Trophoblast cell (in vitro differentiated cells and primary cell): ENCODE measurements at regions not wholly inside any gene's neighbourhood (a gene's known extent, or its start where the extent isn't known, plus 50 kb on each side); places are given as distances from the start of the nearest gene placed in this dataset.

ENCODE experiments used
- DNase-seq, 2 donors: peaks; one replicate each; pipeline ENCODE4 v3.0.0-alpha.2; 2016
- H2AFZ ChIP-seq: 2 replicates; pipeline ENCODE4 v1.6.1; 2013; ENCODE audit warnings: low read length, moderate library complexity, mild to moderate bottlenecking; ENCODE audit not compliant: insufficient read depth, poor library complexity
- H2AK5ac ChIP-seq: 2 replicates; pipeline ENCODE4 v1.6.1; 2013; ENCODE audit warnings: mild to moderate bottlenecking, low read length
- H2BK120ac ChIP-seq: 2 replicates; pipeline ENCODE4 v1.6.1; 2013; ENCODE audit warnings: low read length, mild to moderate bottlenecking, moderate library complexity; ENCODE audit not compliant: insufficient read depth, poor library complexity
- H2BK12ac ChIP-seq: 2 replicates; pipeline ENCODE4 v1.6.1; 2013; ENCODE audit warnings: mild to moderate bottlenecking, low read length, moderate library complexity
- H2BK5ac ChIP-seq: 2 replicates; pipeline ENCODE4 v1.6.1; 2013; ENCODE audit warnings: low read length, low read depth, moderate library complexity, mild to moderate bottlenecking; ENCODE audit not compliant: poor library complexity
- H3K14ac ChIP-seq: 2 replicates; pipeline ENCODE4 v1.6.1; 2013; ENCODE audit warnings: mild to moderate bottlenecking, low read length
- H3K18ac ChIP-seq: 2 replicates; pipeline ENCODE4 v1.6.1; 2013; ENCODE audit warnings: mild to moderate bottlenecking, low read length
- H3K23ac ChIP-seq: 2 replicates; pipeline ENCODE4 v1.6.1; 2013; ENCODE audit warnings: low read length
- H3K27ac ChIP-seq: 2 replicates; pipeline ENCODE4 v1.5.1; 2013; ENCODE audit warnings: low read depth, mild to moderate bottlenecking, inconsistent platforms, low read length, moderate library complexity
- H3K27me3 ChIP-seq: 2 replicates; pipeline ENCODE4 v1.6.1; 2013; ENCODE audit warnings: inconsistent platforms, mild to moderate bottlenecking, low read length, moderate library complexity; ENCODE audit not compliant: insufficient read depth
- H3K36me3 ChIP-seq, 2 experiments: 1 replicate in 1 of 2; 2 replicates in 1 of 2; pipeline ENCODE4 v1.6.1; 2013; ENCODE audit warnings: low read length in 2 of 2, mild to moderate bottlenecking in 2 of 2, moderate library complexity in 1 of 2; ENCODE audit not compliant: insufficient read depth in 2 of 2, control insufficient read depth in 1 of 2
- H3K4ac ChIP-seq: 2 replicates; pipeline ENCODE4 v1.6.1; 2013; ENCODE audit warnings: low read depth, mild to moderate bottlenecking, low read length, moderate library complexity
- H3K4me1 ChIP-seq, 2 experiments: 1 replicate in 1 of 2; 2 replicates in 1 of 2; pipeline ENCODE4 v1.6.1; 2013; ENCODE audit warnings: low read length in 2 of 2, mild to moderate bottlenecking in 2 of 2, moderate library complexity in 1 of 2; ENCODE audit not compliant: insufficient read depth in 2 of 2, control insufficient read depth in 1 of 2
- H3K4me2 ChIP-seq: 2 replicates; pipeline ENCODE4 v1.6.1; 2013; ENCODE audit warnings: inconsistent platforms, mild to moderate bottlenecking, low read length, moderate library complexity
- H3K4me3 ChIP-seq: 2 replicates; pipeline ENCODE4 v1.5.1; 2013; ENCODE audit warnings: mild to moderate bottlenecking, low read depth, low read length, inconsistent platforms
- H3K79me1 ChIP-seq: one replicate; pipeline ENCODE4 v1.6.1; 2013; ENCODE audit warnings: low read length
- H3K79me2 ChIP-seq: 2 replicates; pipeline ENCODE4 v1.6.1; 2013; ENCODE audit warnings: low read length, mild to moderate bottlenecking; ENCODE audit not compliant: control insufficient read depth, insufficient read depth, poor library complexity
- H3K9ac ChIP-seq: 2 replicates; pipeline ENCODE4 v1.6.1; 2013; ENCODE audit warnings: mild to moderate bottlenecking, low read length
- H3K9me3 ChIP-seq: 2 replicates; pipeline ENCODE4 v1.6.1; 2013; ENCODE audit warnings: low read depth, mild to moderate bottlenecking, control low read depth, inconsistent platforms, low read length; ENCODE audit not compliant: insufficient read depth
- H4K12ac ChIP-seq: 2 replicates; pipeline ENCODE4 v1.6.1; 2013; ENCODE audit warnings: low read depth, mild to moderate bottlenecking, low read length, moderate library complexity
- H4K8ac ChIP-seq: 2 replicates; pipeline ENCODE4 v1.6.1; 2013; ENCODE audit warnings: low read depth, mild to moderate bottlenecking, low read length, moderate library complexity
- H4K91ac ChIP-seq: one replicate; pipeline ENCODE4 v1.6.1; 2013; ENCODE audit warnings: low read depth, mild to moderate bottlenecking, low read length, moderate library complexity
- WGBS: extraction: QIAGEN DNeasy Blood & Tissue Kit; methylation state at CpG from one replicate; pipeline ENCODE4 v1.1.7; 2013; ENCODE audit warnings: missing lambda C conversion rate; ENCODE audit not compliant: insufficient read length, insufficient coverage; ENCODE audit errors: extremely low coverage; 5-methylcytosine and 5-hydroxymethylcytosine counted together

DNA sequence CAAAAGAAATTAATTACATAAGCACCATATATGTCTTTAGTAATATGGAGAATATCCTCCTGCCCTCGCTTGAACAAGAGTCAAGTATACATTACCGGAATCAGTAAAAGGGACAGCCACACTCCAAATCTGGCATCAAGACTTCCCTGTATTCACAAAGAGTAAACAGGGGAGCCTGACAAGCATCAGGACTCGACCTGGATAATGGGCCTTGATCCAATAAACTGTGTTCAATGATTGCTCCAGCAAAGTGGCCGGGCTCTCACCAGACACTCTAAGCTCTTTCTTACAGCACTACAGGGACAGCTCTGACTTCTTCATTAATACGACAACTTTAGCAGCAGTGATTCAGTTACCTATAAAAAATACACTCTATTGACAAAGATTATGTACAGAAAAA, 307.9 kb upstream of the POU3F2 start:
- Histone ChIP-seq H3K9ac (no peak overlapping the region), H2AFZ (no peak overlapping the region), H3K36me3 (no peaks in the 10 kb centered on the region), H3K4me1 (peaks cover 0 to 5% of the 10 kb centered on the region in 2 experiments), H3K18ac (no peak overlapping the region), H3K27me3 (no peaks in the 10 kb centered on the region), H3K4me3 (no peak overlapping the region), H3K79me1 (no peaks in the 10 kb centered on the region), H4K91ac (no peak overlapping the region), H2BK120ac (no peak overlapping the region), H3K27ac (no peak overlapping the region), H2BK12ac (no peak overlapping the region), H4K8ac (no peak overlapping the region), H3K9me3 (no peaks in the 10 kb centered on the region), H3K79me2 (no peaks in the 10 kb centered on the region), H3K14ac (no peak overlapping the region), H2AK5ac (no peak overlapping the region), H2BK5ac (no peak overlapping the region), H3K23ac (no peak overlapping the region), H4K12ac (no peak overlapping the region), H3K4me2 (no peak overlapping the region), H3K4ac (no peak overlapping the region)
- no CpG with 5 or more reads among the region's 5 CpGs for WGBS
- DNase-seq = no peak

DNA sequence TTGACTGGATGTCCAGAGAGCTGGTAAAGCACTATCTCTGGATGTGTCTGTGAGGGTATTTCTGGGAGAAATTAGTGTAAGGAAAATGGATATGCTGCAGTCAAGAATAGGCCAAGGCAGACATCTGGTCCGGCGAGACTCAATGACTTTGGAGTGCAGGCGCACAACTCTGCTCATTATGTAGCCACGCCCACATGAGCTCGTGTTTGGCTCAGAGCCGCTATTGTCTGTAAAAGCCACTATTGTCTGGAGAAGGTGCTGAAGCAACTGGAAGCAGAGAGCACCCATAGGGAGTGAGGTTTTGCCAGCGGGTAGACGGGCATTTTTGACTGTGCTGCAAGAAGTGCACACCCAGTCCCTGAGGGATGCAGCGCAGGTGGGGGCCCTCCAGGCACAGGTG, 305.0 kb upstream of the POU3F2 start:
- Histone ChIP-seq H2BK120ac (no peak overlapping the region), H3K79me1 (no peaks in the 10 kb centered on the region), H2AK5ac (no peak overlapping the region), H3K4me3 (no peak overlapping the region), H3K4me2 (no peak overlapping the region), H3K9me3 (no peaks in the 10 kb centered on the region), H3K4ac (no peak overlapping the region), H3K18ac (no peak overlapping the region), H4K91ac (no peak overlapping the region), H3K27me3 (no peaks in the 10 kb centered on the region), H3K27ac (no peak overlapping the region), H3K79me2 (no peaks in the 10 kb centered on the region), H3K4me1 (peaks cover 0 to 5% of the 10 kb centered on the region in 2 experiments), H3K36me3 (no peaks in the 10 kb centered on the region), H2AFZ (no peak overlapping the region), H3K9ac (no peak overlapping the region), H2BK5ac (no peak overlapping the region), H4K8ac (no peak overlapping the region), H3K23ac (no peak overlapping the region), H3K14ac (no peak overlapping the region), H2BK12ac (no peak overlapping the region), H4K12ac (no peak overlapping the region)
- no peak for DNase-seq
- no CpG with 5 or more reads among the region's 9 CpGs for WGBS

DNA sequence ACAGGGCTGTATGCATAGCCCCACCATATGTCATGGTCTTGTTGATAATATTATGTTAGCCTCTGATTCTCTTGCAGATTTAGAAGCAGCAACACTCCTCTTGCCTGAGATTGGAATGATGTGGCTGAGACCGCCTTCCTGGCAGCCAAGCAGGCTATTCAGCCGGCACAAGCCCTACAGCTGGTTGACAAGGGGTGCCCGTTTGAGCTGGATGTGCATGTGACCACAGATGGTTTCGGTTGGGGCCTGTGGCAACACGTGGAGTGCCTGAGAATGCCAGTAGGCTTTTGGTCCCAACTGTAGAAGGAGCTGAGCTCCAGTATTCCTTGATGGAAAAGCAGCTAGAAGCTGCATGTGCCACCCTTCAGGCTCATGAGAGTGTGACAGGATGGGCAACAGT, 303.6 kb upstream of the POU3F2 start:
- no CpG with 5 or more reads among the region's 5 CpGs for WGBS
- DNase-seq = no peak
- no peaks in the 10 kb centered on the region for H3K36me3 ChIP-seq

DNA sequence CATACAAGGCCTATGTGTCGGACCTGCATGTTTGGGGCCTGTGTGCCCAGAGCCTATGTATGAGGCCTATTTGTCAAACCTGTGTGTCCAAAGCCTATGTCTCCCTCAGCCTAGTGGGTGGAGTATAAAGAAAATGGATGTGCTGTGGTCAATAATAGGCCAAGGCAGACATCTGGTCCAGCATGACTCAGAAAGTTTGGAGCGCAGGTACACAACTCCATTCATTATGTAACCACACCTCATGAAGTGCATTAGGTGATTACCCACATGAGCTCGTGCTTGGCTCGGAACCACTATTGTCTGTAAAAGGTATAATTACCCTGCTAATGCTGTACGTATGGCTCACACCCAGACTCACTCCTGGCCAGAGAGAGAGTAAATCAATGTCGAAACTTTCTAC, 302.4 kb upstream of the POU3F2 start:
- Histone ChIP-seq H3K36me3 (no peaks in the 10 kb centered on the region), H3K4me2 (no peak overlapping the region), H3K79me1 (no peaks in the 10 kb centered on the region), H3K18ac (no peak overlapping the region), H2AK5ac (no peak overlapping the region), H3K9ac (no peak overlapping the region), H2AFZ (no peak overlapping the region), H3K4me1 (no peaks in the 10 kb centered on the region), H2BK5ac (no peak overlapping the region), H3K4ac (no peak overlapping the region), H3K14ac (no peak overlapping the region), H2BK12ac (no peak overlapping the region), H3K27ac (no peak overlapping the region), H2BK120ac (no peak overlapping the region), H3K4me3 (no peak overlapping the region), H4K8ac (no peak overlapping the region), H3K79me2 (no peaks in the 10 kb centered on the region), H4K12ac (no peak overlapping the region), H3K23ac (no peak overlapping the region), H3K9me3 (no peaks in the 10 kb centered on the region), H3K27me3 (no peaks in the 10 kb centered on the region), H4K91ac (no peak overlapping the region)
- DNase-seq = no peak
- no CpG with 5 or more reads among the region's 6 CpGs for WGBS

More for the DNA sequence above, 303.6 kb upstream of the POU3F2 start:
- Histone ChIP-seq H3K4ac (no peak overlapping the region), H4K8ac (no peak overlapping the region), H3K14ac (no peak overlapping the region), H3K9ac (no peak overlapping the region), H3K27me3 (no peaks in the 10 kb centered on the region), H2BK12ac (no peak overlapping the region), H2AFZ (no peak overlapping the region), H3K4me3 (no peak overlapping the region), H3K4me2 (no peak overlapping the region), H3K79me1 (no peaks in the 10 kb centered on the region), H2BK120ac (no peak overlapping the region), H3K27ac (no peak overlapping the region), H2AK5ac (no peak overlapping the region), H3K23ac (no peak overlapping the region), H2BK5ac (no peak overlapping the region), H3K4me1 (peaks cover 0 to 3% of the 10 kb centered on the region in 2 experiments), H4K91ac (no peak overlapping the region), H3K9me3 (no peaks in the 10 kb centered on the region), H3K79me2 (no peaks in the 10 kb centered on the region), H4K12ac (no peak overlapping the region), H3K18ac (no peak overlapping the region)
